ENCODE measurements at regions not wholly inside any gene's neighbourhood (a gene's known extent, or its start where the extent isn't known, plus 50 kb on each side); places are given as distances from the start of the nearest gene placed in this dataset.

GRCh38 chr1:239831577-239832355, 259.9 kb upstream of the FMN2 start:
- TF ChIP-seq, protein P1, sequence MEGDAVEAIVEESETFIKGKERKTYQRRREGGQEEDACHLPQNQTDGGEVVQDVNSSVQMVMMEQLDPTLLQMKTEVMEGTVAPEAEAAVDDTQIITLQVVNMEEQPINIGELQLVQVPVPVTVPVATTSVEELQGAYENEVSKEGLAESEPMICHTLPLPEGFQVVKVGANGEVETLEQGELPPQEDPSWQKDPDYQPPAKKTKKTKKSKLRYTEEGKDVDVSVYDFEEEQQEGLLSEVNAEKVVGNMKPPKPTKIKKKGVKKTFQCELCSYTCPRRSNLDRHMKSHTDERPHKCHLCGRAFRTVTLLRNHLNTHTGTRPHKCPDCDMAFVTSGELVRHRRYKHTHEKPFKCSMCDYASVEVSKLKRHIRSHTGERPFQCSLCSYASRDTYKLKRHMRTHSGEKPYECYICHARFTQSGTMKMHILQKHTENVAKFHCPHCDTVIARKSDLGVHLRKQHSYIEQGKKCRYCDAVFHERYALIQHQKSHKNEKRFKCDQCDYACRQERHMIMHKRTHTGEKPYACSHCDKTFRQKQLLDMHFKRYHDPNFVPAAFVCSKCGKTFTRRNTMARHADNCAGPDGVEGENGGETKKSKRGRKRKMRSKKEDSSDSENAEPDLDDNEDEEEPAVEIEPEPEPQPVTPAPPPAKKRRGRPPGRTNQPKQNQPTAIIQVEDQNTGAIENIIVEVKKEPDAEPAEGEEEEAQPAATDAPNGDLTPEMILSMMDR (IDR thresholded peaks at IDR 0.05): no peak
- no peak for TF ChIP-seq POLR2A (IDR thresholded peaks at IDR 0.05)
